Calu3 (cell line): ENCODE measurements at regions not wholly inside any gene's neighbourhood (a gene's known extent, or its start where the extent isn't known, plus 50 kb on each side); places are given as distances from the start of the nearest gene placed in this dataset.

Experiments used
- BruUV-seq: library from RNA; stranded (reverse); fragments of 400-500 nt; replicated peaks from 2 replicates; lab custom pipeline; 2021; lab: Mats Ljungman, UMichigan
- CTCF ChIA-PET: fragments of 300-600 bp; sonication (Branson Sonifier 250); formaldehyde crosslinking; loops from one replicate; lab custom pipeline; 2022; ENCODE audit warnings: antibody characterized with exemption; lab: Charles Lee
- DNase-seq: peaks from one replicate; pipeline ENCODE4 v3.0.0; 2022
- H3K27ac Mint-ChIP-seq: one replicate; pipeline ENCODE4 v1.8.0; 2022; ENCODE audit warnings: mixed read lengths; ENCODE audit not compliant: unreplicated experiment
- H3K27me3 Mint-ChIP-seq: one replicate; pipeline ENCODE4 v1.8.0; 2022; ENCODE audit warnings: mixed read lengths; ENCODE audit not compliant: unreplicated experiment
- H3K36me3 Mint-ChIP-seq: one replicate; pipeline ENCODE4 v1.8.0; 2022; ENCODE audit warnings: mild to moderate bottlenecking, moderate library complexity, mixed read lengths; ENCODE audit not compliant: insufficient read depth, unreplicated experiment
- H3K4me1 Mint-ChIP-seq: one replicate; pipeline ENCODE4 v1.8.0; 2022; ENCODE audit warnings: mild to moderate bottlenecking, low read depth, mixed read lengths; ENCODE audit not compliant: unreplicated experiment
- H3K4me3 Mint-ChIP-seq: one replicate; pipeline ENCODE4 v1.8.0; 2022; ENCODE audit warnings: mild to moderate bottlenecking, low read depth, moderate library complexity, mixed read lengths; ENCODE audit not compliant: unreplicated experiment
- H3K9me3 Mint-ChIP-seq: one replicate; pipeline ENCODE4 v1.8.0; 2022; ENCODE audit warnings: low read depth, mixed read lengths; ENCODE audit not compliant: unreplicated experiment
- intact Hi-C: fragments of 100-400 bp; cut with micrococcal nuclease; formaldehyde crosslinking; loops from one replicate; pipeline ENCODE4 v1.10.0; 2022; ENCODE audit not compliant: unreplicated experiment
- TF ChIP-seq, protein P1 (sequence below): fragments of 200-600 bp; IDR thresholded peaks from one replicate; pipeline ENCODE4 v1.8.0; 2022; ENCODE audit warnings: antibody characterized with exemption; ENCODE audit not compliant: unreplicated experiment

DNA sequence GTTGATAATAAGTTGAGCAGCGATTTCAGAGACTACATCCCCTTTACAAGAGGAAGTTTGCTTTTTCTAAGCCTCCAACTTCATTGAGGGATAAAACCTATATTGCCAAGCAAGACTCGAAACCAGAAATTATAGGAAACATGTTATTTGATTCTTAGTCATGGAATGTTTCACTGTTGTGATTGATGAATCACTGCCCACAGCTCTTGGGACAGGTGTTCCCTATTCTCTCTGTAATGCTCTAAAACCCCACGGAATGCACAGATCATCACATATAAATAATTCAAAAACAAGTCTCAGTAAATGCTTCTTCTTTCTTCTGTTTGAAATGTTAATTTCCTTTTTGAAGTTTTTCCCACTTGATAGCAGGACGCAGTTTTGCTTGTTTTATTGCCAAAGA is 809.5 kb upstream of the GOT2 start:
- intact Hi-C loops, result no loop called here
- no peaks in the 10 kb centered on the region for H3K36me3 Mint-ChIP-seq
- BruUV-seq, result no TSS peak
- H3K9me3 Mint-ChIP-seq, result peaks cover 6% of the 10 kb centered on the region
- TF ChIP-seq, protein P1, sequence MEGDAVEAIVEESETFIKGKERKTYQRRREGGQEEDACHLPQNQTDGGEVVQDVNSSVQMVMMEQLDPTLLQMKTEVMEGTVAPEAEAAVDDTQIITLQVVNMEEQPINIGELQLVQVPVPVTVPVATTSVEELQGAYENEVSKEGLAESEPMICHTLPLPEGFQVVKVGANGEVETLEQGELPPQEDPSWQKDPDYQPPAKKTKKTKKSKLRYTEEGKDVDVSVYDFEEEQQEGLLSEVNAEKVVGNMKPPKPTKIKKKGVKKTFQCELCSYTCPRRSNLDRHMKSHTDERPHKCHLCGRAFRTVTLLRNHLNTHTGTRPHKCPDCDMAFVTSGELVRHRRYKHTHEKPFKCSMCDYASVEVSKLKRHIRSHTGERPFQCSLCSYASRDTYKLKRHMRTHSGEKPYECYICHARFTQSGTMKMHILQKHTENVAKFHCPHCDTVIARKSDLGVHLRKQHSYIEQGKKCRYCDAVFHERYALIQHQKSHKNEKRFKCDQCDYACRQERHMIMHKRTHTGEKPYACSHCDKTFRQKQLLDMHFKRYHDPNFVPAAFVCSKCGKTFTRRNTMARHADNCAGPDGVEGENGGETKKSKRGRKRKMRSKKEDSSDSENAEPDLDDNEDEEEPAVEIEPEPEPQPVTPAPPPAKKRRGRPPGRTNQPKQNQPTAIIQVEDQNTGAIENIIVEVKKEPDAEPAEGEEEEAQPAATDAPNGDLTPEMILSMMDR, result no peak
- CTCF ChIA-PET, result no interaction called here
- H3K4me3 Mint-ChIP-seq, result no peak overlapping the region
- no peaks in the 10 kb centered on the region for H3K27me3 Mint-ChIP-seq
- no peak overlapping the region for H3K27ac Mint-ChIP-seq
- no peak for DNase-seq
- H3K4me1 Mint-ChIP-seq, result no peaks in the 10 kb centered on the region

DNA sequence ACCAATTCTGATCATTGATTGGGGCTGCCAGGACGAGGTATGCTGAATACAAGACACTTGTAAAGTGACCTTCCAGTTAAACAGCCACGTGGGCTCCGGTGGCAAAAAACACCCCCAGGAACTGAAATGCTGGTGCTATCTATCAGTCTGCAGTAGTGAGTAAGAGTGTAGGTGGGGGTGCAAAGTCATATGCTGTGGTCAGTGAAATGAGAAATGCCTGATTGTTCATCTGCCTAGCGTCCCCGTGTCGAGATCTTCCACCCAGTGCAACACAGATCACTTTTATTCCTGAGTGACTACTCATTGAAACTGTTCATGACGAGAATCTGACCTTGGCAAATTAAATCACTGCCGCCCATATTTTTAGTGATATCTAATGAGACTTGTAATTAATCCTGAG is 806.5 kb upstream of the GOT2 start:
- BruUV-seq, result no TSS peak
- TF ChIP-seq, protein P1, result no peak
- Mint-ChIP-seq H3K27ac (no peak overlapping the region), H3K4me1 (no peaks in the 10 kb centered on the region), H3K36me3 (no peaks in the 10 kb centered on the region), H3K27me3 (no peaks in the 10 kb centered on the region), H3K9me3 (peaks cover 3% of the 10 kb centered on the region), H3K4me3 (no peak overlapping the region)
- DNase-seq, result no peak
- intact Hi-C loops, result no loop called here
- CTCF ChIA-PET, result no interaction called here

DNA sequence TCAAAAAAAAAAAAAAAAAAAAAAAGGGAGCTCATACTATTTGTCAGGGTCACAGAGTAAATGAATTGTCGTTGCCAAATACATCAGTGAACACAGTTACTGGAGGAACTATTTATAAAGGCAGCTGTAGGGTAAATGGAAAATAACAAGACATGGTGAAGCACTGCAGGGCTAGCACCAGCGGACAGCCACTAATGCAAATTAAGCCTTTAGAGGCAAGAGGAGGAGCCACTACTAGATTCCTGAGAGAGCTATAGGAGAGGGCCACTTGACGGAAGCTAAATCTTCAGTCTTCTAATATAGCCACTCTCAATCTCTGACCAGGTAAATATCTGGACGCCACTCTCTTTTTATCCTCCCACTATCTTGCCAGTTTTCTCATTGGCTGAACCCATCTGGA is 801.2 kb upstream of the GOT2 start:
- Mint-ChIP-seq H3K4me3 (no peak overlapping the region), H3K36me3 (no peaks in the 10 kb centered on the region), H3K27me3 (no peaks in the 10 kb centered on the region), H3K27ac (no peak overlapping the region), H3K4me1 (peaks cover 9% of the 10 kb centered on the region), H3K9me3 (peaks cover 7% of the 10 kb centered on the region)
- intact Hi-C loops, result no loop called here
- CTCF ChIA-PET, result interaction anchor here (0.8 kb wide), 1 partner anchor 480 kb away, joined by 7 read pairs; no protein-coding TSS in a partner anchor
- DNase-seq, result no peak
- TF ChIP-seq, protein P1, result no peak
- BruUV-seq, result no TSS peak

DNA sequence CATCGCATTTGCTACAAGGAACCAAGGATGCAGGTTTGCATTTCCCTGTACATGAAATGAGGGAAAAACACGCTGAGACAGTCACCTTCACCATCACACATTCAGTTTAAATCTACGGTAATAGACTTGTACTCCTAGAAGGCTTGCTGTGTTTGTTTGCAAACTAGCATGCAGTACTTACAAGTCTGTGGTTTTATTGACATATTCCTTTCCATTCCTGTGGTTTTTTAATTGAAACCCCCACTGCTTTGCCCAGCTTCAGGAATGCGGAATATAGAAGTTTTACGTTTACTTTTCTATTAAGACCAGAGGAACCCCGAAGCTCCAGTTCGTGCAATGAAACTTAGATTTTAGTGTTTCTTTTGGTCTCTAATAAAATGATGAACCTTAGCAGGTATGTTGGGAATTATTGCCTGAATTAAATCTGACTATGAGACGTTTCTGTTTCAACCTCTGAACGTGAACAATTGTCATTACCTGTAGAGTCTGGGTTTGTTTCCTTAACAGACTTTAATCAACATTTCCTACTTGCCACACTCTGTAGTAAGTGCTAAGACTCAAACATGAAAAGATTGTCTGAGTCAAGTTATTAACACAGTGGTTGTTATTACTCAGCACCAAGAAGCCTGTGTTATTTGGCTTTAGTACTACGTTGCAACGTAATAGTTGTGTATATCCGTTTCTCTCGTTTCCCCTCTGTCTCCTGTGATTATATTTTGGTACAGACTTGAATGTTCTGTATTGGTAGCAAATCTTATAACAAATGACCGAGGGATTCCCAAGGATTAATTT is 793.3 kb upstream of the GOT2 start:
- H3K36me3 Mint-ChIP-seq, result no peaks in the 10 kb centered on the region
- DNase-seq, result peak; percentile 24
- H3K27me3 Mint-ChIP-seq, result no peaks in the 10 kb centered on the region
- BruUV-seq, result no TSS peak
- intact Hi-C loops, result loop anchor here (10.0 kb wide), 1 partner anchor 357 kb away; no protein-coding TSS in a partner anchor
- no peaks in the 10 kb centered on the region for H3K4me1 Mint-ChIP-seq
- H3K9me3 Mint-ChIP-seq, result no peaks in the 10 kb centered on the region
- TF ChIP-seq, protein P1, result no peak
- no peak overlapping the region for H3K4me3 Mint-ChIP-seq
- CTCF ChIA-PET, result no interaction called here
- H3K27ac Mint-ChIP-seq, result no peak overlapping the region
